GM12892 (cell line): ENCODE measurements at regions not wholly inside any gene's neighbourhood (a gene's known extent, or its start where the extent isn't known, plus 50 kb on each side); places are given as distances from the start of the nearest gene placed in this dataset.

Experiments
- POLR2A ChIP-seq: IDR thresholded peaks from 2 replicates; pipeline ENCODE4 v1.6.1; 2011; ENCODE audit warnings: low read depth, low read length, control low read depth
- POLR2AphosphoS5 ChIP-seq: IDR thresholded peaks from 2 replicates; pipeline ENCODE4 v1.6.1; 2011; ENCODE audit warnings: low read depth, low read length, control low read depth
- TAF1 ChIP-seq: IDR thresholded peaks from 2 replicates; pipeline ENCODE4 v1.6.1; 2011; ENCODE audit warnings: low read depth, mild to moderate bottlenecking, control low read depth, low read length, borderline replicate concordance

GRCh38 chr20:60219231-60219630 lies 261.0 kb downstream of the CDH26 start:
- TF ChIP-seq POLR2A: no peak
- no peak for TF ChIP-seq POLR2AphosphoS5
- no peak for TF ChIP-seq TAF1
